ENCODE measurements at regions not wholly inside any gene's neighbourhood (a gene's known extent, or its start where the extent isn't known, plus 50 kb on each side); places are given as distances from the start of the nearest gene placed in this dataset.

DNA sequence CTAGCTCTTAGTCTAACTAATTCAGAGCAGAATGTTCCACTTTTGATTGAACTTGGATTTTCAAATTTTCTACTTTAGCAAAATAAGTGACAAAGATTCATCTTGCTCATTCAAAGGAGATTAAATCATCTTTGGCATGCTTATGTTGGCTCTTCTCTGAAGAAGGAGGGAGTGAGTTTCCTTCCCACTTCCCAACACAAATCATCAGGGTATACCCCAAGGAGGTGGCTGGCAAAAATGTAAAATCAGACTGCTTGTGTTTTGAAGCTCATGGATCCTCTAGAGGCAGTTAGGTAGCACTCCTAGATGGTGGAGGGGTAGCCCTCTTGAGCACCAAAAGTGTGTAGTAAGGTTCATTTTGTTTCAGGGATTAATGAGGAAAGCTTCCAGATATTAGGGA lies 343.1 kb downstream of the OSTF1 start:
- no peak for DNase-seq
- no peak overlapping the region for H2BK15ac ChIP-seq (ENCODE audit: low read depth, low read length)

More for the DNA sequence above, 343.1 kb downstream of the OSTF1 start:
- Histone ChIP-seq H2BK120ac (ENCODE audit: low read depth, low read length, poor library complexity, severe bottlenecking) (no peak overlapping the region), H3T11ph (ENCODE audit: low read length) (no peak overlapping the region), H2BK12ac (ENCODE audit: insufficient read length, low read depth, low read length) (no peak overlapping the region), H2AK5ac (ENCODE audit: insufficient read length, low read length) (no peak overlapping the region), H2AFZ (ENCODE audit: low read length) (no peak overlapping the region), H4K5ac (ENCODE audit: insufficient read length, low read depth, low read length) (no peak overlapping the region), H3K4ac (ENCODE audit: low read depth, low read length) (no peak overlapping the region), H3K56ac (ENCODE audit: insufficient read length, low read depth, low read length) (no peak overlapping the region), H2BK20ac (ENCODE audit: low read depth, low read length, poor library complexity, severe bottlenecking) (no peak overlapping the region), H3K14ac (ENCODE audit: insufficient read depth, low read length) (no peak overlapping the region), H4K91ac (ENCODE audit: insufficient read length, low read depth, low read length) (no peak overlapping the region), H2BK5ac (ENCODE audit: insufficient read length, low read length) (no peak overlapping the region), H3K79me2 (ENCODE audit: insufficient read depth, low read length) (no peaks in the 10 kb centered on the region), H4K20me1 (ENCODE audit: control insufficient read depth, insufficient read depth, insufficient read length) (no peaks in the 10 kb centered on the region), H4K8ac (replicated peaks; ENCODE audit: insufficient read length, low read depth, low read length) (no peak overlapping the region), H3K4me1 (ENCODE audit: insufficient read depth, low read length) (no peaks in the 10 kb centered on the region), H3K23me2 (ENCODE audit: insufficient read length, low read depth, low read length, poor library complexity, severe bottlenecking) (no peaks in the 10 kb centered on the region), H3K9me3 (ENCODE audit: control insufficient read depth, low read depth, low read length) (no peaks in the 10 kb centered on the region), H3K27ac (ENCODE audit: insufficient read length, low read depth, low read length) (no peak overlapping the region), H3K79me1 (ENCODE audit: insufficient read depth, low read depth, low read length, poor library complexity, severe bottlenecking) (no peaks in the 10 kb centered on the region), H3K4me2 (ENCODE audit: insufficient read depth, insufficient read length, low read length) (no peak overlapping the region), H3K9ac (ENCODE audit: extremely low read depth, insufficient read length, low read length) (no peak overlapping the region), H3K18ac (ENCODE audit: insufficient read length, low read depth, low read length) (no peak overlapping the region), H3K23ac (ENCODE audit: insufficient read length, low read depth, low read length) (no peak overlapping the region), H3K27me3 (ENCODE audit: insufficient read depth, low read length) (no peaks in the 10 kb centered on the region)
- no peaks in the 10 kb centered on the region for H3K27me3 Mint-ChIP-seq (ENCODE audit: low read depth)
- H3K36me3 Mint-ChIP-seq (ENCODE audit: insufficient read depth in 1 of 3, low read depth in 3 of 3) = no peaks in the 10 kb centered on the region
- TF ChIP-seq, protein P1, sequence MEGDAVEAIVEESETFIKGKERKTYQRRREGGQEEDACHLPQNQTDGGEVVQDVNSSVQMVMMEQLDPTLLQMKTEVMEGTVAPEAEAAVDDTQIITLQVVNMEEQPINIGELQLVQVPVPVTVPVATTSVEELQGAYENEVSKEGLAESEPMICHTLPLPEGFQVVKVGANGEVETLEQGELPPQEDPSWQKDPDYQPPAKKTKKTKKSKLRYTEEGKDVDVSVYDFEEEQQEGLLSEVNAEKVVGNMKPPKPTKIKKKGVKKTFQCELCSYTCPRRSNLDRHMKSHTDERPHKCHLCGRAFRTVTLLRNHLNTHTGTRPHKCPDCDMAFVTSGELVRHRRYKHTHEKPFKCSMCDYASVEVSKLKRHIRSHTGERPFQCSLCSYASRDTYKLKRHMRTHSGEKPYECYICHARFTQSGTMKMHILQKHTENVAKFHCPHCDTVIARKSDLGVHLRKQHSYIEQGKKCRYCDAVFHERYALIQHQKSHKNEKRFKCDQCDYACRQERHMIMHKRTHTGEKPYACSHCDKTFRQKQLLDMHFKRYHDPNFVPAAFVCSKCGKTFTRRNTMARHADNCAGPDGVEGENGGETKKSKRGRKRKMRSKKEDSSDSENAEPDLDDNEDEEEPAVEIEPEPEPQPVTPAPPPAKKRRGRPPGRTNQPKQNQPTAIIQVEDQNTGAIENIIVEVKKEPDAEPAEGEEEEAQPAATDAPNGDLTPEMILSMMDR (conservative IDR thresholded peaks at IDR 0.05) = no peak
- no peaks in the 10 kb centered on the region for H3K9me3 Mint-ChIP-seq
- no peak overlapping the region; a peak in 1 of 7 replicates for H3K27ac Mint-ChIP-seq
- H3K4me3 Mint-ChIP-seq = no peak overlapping the region
- peaks cover 0 to 5% of the 10 kb centered on the region in 2 experiments; a peak in 1 of 4 replicates for H3K4me1 Mint-ChIP-seq

Measured in H9 (cell line).